ENCODE measurements at regions not wholly inside any gene's neighbourhood (a gene's known extent, or its start where the extent isn't known, plus 50 kb on each side); places are given as distances from the start of the nearest gene placed in this dataset.

GRCh38 chr2:186254759-186255158 lies 231.3 kb upstream of the ZC3H15 start:
- no peak for DNase-seq
- Mint-ChIP-seq H3K4me3 (no peak overlapping the region), H3K27ac (no peak overlapping the region), H3K9me3 (peaks cover 7% of the 10 kb centered on the region; the same call in 1 of the 2 replicates), H3K36me3 (ENCODE audit: low read depth) (no peaks in the 10 kb centered on the region), H3K27me3 (ENCODE audit: insufficient read depth) (no peaks in the 10 kb centered on the region), H3K4me1 (ENCODE audit: low read depth) (no peaks in the 10 kb centered on the region)
- no peak for TF ChIP-seq CTCF (IDR thresholded peaks at IDR 0.05)

GRCh38 chr2:186255823-186256222 lies 230.2 kb upstream of the ZC3H15 start:
- Mint-ChIP-seq H3K27ac (no peak overlapping the region), H3K27me3 (ENCODE audit: insufficient read depth) (no peaks in the 10 kb centered on the region), H3K4me3 (no peak overlapping the region), H3K9me3 (peaks cover 7% of the 10 kb centered on the region; the same call in 1 of the 2 replicates), H3K36me3 (ENCODE audit: low read depth) (no peaks in the 10 kb centered on the region), H3K4me1 (ENCODE audit: low read depth) (no peaks in the 10 kb centered on the region)
- no peak for DNase-seq
- TF ChIP-seq CTCF (IDR thresholded peaks at IDR 0.05): no peak

- Mint-ChIP-seq H3K27me3 (ENCODE audit: insufficient read depth) (no peaks in the 10 kb centered on the region), H3K9me3 (peaks cover 7% of the 10 kb centered on the region; the same call in 1 of the 2 replicates), H3K4me3 (no peak overlapping the region), H3K4me1 (ENCODE audit: low read depth) (no peaks in the 10 kb centered on the region), H3K27ac (no peak overlapping the region), H3K36me3 (ENCODE audit: low read depth) (no peaks in the 10 kb centered on the region)
- DNase-seq: peak; percentile 13
- peak; percentile 69 for TF ChIP-seq CTCF (IDR thresholded peaks at IDR 0.05)
Observed at GRCh38 chr2:186256540-186256939, 229.5 kb upstream of the ZC3H15 start.

GRCh38 chr2:186263673-186264250 lies 222.3 kb upstream of the ZC3H15 start:
- Mint-ChIP-seq H3K27me3 (ENCODE audit: insufficient read depth) (no peaks in the 10 kb centered on the region), H3K4me1 (ENCODE audit: low read depth) (no peaks in the 10 kb centered on the region), H3K9me3 (peaks cover 25% of the 10 kb centered on the region), H3K27ac (no peak overlapping the region), H3K4me3 (no peak overlapping the region), H3K36me3 (ENCODE audit: low read depth) (no peaks in the 10 kb centered on the region)
- TF ChIP-seq CTCF (IDR thresholded peaks at IDR 0.05): no peak
- no peak for DNase-seq

GRCh38 chr2:186269536-186269935 lies 216.5 kb upstream of the ZC3H15 start:
- no peak for DNase-seq
- no peak for TF ChIP-seq CTCF (IDR thresholded peaks at IDR 0.05)
- no peak overlapping the region for H3K4me3 Mint-ChIP-seq
- no peaks in the 10 kb centered on the region for H3K4me1 Mint-ChIP-seq (ENCODE audit: low read depth)
- peaks cover 25% of the 10 kb centered on the region for H3K9me3 Mint-ChIP-seq
- H3K27me3 Mint-ChIP-seq (ENCODE audit: insufficient read depth): no peaks in the 10 kb centered on the region
- H3K27ac Mint-ChIP-seq: no peak overlapping the region
- no peaks in the 10 kb centered on the region for H3K36me3 Mint-ChIP-seq (ENCODE audit: low read depth)
